Stimulated activated naive CD4-positive, alpha-beta T cell treated with Interleukin-2 at 50 U/mL for 16 hours (primary cell): ENCODE measurements at regions not wholly inside any gene's neighbourhood (a gene's known extent, or its start where the extent isn't known, plus 50 kb on each side); places are given as distances from the start of the nearest gene placed in this dataset.

Experiments used
- DNase-seq: peaks from one replicate; lab custom pipeline; 2025; lab: John Stamatoyannopoulos, UW

DNA sequence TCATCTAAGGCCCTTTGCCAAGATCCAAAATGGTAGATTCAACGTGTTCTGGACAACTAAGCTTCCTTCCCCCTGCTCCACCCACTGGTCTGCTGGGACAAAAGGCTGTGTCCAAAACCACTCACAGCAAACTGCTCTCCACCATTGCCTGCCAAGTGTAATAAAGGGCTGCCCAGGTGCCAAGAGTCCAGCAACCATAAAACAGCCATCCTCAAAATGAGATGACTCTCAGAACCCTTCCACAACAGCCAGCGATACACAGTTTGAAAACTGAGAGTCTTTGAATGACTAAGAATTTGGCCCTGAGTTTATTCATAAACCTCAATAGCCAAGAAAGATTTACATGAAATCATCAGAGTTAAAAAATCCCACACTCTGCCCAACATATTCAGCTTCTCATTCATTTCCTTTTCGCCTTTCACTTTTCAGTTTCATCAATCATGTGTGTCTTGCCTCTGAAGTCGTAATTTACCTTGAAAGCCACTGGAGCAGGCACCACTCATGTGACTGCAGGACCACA lies 658.1 kb upstream of the MGMT start:
- no peak for DNase-seq

GRCh38 chr10:128811511-128811910 lies 655.5 kb upstream of the MGMT start:
- no peak for DNase-seq

DNA sequence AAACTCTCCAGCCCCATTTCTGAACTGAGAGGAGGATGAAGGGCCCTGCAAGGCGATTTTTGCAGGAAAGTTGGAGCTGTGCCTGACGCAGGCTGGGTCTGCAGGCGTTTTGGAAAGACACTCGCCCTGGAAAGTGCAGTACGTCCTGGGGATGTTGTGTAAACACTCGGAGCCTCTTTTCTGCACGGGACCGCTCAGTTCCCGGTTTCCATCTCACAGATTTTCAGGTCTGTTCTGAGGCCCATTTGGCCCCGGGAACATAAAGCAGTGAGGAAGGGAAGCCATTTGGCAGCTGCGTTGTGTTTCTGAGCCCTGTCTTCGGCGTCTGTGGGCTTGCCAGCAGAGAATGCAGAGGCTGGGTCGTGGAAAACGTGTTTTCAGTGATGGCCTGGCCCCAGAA lies 655.0 kb upstream of the MGMT start:
- no peak for DNase-seq

DNA sequence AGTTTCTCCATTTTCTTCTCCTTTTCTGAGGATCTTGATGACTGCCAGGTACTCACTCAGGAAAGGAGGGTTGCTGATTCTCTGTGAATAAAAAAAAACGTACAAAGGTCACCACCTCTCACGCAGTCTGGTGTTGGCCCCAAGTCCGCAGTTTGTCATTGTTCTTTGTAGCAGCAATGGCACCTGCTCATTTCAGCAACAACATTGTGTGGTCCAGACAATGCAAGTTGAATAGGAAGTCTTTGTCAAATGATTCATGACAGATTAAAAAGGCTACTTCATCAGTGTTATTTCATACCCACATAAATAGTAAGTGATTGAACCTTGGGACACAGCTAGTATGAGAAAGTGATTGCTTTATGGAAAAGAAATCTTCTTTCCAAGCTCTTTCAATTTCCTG lies 653.5 kb upstream of the MGMT start:
- no peak for DNase-seq

DNA sequence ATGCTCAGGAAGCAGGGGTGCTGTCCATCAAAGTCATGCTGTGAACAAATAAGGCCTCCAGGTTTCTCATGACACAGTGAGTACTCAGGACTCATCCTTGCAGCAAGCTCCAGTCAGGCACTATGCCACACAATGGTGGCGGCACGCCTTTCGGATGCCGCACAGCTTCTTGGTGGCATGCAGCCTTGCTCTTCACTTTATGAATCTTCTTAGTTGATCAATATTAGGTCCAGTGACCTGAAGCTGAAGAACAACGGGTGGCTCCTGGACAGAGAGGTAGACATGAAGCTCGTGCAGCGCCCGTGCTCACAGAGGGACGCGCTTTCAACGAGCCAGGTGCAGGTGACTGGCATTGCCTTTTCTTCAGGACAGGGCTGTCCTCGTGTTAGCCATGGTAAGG lies 653.0 kb upstream of the MGMT start:
- DNase-seq = no peak

- DNase-seq = no peak
Measured at GRCh38 chr10:128814782-128815181, 652.3 kb upstream of the MGMT start.

- DNase-seq = no peak
Measured at GRCh38 chr10:128816726-128817125, 650.3 kb upstream of the MGMT start.

DNA sequence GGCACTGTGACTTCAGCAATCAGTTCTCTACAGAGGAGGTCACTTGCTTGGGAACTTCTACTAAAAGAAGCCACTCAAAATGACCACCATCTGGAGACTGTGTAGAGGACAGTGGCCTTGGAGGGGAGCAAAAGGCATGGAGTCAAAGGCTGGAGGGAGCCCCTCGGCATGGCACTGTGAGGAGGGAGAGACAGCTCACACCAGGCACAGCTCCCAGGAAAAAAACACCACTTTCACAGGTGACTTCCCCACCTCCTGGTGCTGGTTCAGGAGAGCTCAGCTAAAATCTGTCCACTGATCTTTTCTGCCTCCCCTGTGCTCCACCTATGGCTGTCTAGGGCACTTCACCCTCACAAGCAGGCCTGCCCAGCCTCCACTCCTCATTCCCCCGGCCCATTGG lies 649.4 kb upstream of the MGMT start:
- DNase-seq = no peak

GRCh38 chr10:128820663-128821062 lies 646.4 kb upstream of the MGMT start:
- DNase-seq = no peak

- no peak for DNase-seq
Measured at GRCh38 chr10:128823201-128823600, 643.8 kb upstream of the MGMT start.

GRCh38 chr10:128825626-128826025 lies 641.4 kb upstream of the MGMT start:
- no peak for DNase-seq

DNA sequence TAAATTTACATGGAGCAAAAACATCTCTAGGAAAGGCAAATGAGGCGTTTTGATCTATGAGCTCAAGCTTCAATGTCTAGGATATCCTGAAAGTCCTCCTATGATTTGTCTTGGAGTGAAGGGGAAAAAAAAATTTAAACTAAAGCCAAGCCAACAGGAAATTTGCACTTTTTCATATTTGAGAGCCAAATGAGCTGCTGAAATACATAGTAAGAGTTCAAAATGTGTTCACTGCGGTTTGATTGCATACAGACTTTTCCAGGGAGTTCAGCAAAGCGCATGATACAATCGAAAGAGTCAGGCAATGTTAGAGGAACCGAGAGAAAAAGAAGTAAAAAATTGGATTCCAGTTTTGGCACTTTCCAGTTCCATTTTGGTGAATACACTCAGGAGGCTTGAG lies 633.4 kb upstream of the MGMT start:
- no peak for DNase-seq

GRCh38 chr10:128835361-128835760 lies 631.7 kb upstream of the MGMT start:
- no peak for DNase-seq

- no peak for DNase-seq
Measured at GRCh38 chr10:128837478-128837877, 629.6 kb upstream of the MGMT start.

GRCh38 chr10:128839134-128839533 lies 627.9 kb upstream of the MGMT start:
- no peak for DNase-seq

DNA sequence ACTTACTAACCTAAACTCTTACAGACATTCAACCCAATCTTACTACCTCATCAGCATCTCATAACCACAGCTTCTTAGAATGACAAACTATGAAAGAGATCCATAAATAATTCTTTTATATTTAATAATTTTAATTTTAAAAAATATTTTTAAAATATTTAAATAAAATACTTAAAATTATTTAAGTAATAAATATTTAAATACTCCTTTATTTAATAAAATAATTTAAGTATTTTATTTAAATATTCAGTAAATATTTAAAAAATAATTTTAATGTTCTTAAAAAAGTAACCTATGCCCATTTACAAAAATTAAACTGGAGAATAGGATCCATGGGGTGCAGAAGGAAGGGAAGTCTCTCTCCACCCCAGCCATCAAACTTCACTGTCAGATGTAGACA lies 627.3 kb upstream of the MGMT start:
- DNase-seq = no peak

GRCh38 chr10:128843972-128844371 lies 623.1 kb upstream of the MGMT start:
- DNase-seq = no peak

DNA sequence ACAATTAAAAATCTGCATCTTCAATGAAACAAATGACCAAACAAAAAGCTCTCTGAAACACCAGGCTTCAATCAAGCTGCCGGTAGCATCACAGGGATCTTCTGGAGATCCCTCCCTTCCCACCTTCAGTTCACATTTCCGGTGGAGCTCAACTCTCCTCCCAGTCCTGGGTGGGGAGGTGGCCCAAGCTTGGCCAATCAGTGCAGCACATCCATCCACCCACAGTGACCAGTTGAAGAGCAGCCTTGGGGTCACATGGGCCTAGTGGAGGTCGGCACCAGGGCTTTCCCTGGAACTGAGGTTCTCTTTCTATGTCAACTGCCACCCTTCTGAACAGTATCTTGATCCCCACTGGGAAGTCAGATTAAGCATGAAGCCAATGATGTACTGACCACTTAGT lies 620.1 kb upstream of the MGMT start:
- DNase-seq = no peak

DNA sequence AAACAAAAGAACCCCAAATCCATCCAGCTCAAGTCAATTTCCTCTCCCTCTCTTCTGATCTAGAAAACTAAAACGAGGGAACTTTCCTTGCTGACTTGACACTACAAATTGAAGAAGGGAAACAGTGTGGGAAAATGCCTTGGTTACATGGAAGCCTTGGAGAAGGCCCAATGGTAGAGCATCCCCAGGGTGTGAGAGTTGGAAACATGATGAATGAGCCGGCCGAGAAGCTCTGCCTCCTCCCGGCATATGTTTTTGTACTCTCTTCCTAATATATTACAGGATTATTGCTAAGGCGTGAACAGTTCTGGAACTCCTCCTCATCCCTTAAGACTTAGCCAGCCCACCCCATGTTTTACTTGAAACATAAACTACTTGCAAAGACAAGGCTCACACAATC lies 618.2 kb upstream of the MGMT start:
- DNase-seq = no peak

DNA sequence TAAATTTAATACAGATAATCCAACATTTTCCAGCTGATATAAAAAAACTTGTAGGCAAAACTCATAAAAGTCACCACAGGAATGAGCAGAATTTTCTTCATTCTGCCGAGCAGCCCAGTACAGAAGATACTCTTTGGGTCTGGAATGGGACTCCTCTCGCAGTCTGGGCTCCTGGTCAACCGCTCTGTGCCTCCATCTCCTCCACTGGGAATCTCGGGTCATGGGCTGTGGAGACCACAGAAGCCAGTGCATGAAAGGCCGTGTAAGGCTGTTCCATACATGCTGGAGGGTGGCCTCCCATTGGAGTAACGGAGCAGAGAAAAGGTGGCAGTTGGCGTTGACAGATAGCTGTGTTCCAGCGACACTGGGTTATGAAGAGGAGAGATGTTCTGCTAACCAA lies 616.4 kb upstream of the MGMT start:
- no peak for DNase-seq

DNA sequence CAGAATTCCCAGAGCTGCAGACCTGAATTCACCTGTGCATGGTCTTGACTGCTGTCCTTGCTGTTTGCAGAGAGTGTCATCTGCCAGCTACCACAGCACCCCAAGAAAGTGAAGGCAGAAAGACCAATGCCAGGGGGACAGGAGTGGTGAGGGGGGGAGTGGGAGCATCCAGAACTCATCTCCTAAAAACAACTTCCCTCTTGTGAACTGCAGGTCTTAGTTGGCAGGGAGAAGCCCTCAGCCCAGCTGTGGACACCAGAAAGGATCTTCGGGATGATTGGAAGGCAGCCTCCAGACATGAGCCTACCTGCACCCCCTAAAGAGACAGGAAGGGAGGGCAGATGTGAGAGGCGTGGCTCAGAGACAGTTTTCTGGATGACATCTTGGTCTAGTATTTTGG lies 615.8 kb upstream of the MGMT start:
- no peak for DNase-seq

DNA sequence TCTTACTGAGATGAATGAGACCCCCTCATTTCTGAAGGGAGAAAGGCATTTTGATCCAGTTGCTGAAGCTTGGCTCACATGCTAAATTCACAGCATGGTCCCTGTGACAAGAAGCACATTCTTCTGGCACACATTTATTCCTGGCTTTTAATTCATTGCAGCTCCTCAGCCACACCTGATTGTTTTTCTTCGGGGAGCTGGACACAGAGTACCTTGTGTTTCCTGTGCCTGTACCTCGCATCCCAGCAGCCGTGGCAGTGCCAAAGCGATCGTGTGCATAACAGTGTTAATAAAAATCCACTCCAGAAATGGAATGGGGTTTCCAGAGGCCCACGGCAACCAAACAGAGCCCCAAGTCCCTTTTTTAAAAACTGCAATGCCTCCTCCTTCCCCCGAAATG lies 615.3 kb upstream of the MGMT start:
- no peak for DNase-seq

- no peak for DNase-seq
Measured at GRCh38 chr10:128852449-128852848, 614.6 kb upstream of the MGMT start.

GRCh38 chr10:128852902-128853301 lies 614.1 kb upstream of the MGMT start:
- DNase-seq = no peak

- DNase-seq = no peak
Measured at GRCh38 chr10:128853537-128853936, 613.5 kb upstream of the MGMT start.
